ENCODE measurements at regions not wholly inside any gene's neighbourhood (a gene's known extent, or its start where the extent isn't known, plus 50 kb on each side); places are given as distances from the start of the nearest gene placed in this dataset.

DNA sequence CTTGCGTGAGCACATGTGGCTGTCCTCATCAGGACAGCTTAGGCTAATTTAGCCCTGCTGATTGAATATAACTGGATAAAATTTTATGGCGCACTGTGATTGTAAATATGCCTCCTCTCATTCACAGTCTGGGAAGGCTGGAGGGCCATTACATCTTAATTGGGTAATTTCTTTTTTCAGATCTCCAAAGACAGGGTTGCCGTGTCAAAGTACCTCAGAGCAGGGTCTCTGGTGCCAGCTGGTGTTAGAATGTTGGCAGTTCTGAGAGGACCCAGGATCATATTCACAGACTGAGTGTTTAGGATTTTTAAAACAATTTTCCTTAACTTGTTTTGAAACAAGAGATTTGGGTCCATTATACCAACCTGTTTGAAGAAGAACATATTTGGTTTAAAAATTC lies 455.7 kb upstream of the TLE4 start:
- TF ChIP-seq, protein P1, sequence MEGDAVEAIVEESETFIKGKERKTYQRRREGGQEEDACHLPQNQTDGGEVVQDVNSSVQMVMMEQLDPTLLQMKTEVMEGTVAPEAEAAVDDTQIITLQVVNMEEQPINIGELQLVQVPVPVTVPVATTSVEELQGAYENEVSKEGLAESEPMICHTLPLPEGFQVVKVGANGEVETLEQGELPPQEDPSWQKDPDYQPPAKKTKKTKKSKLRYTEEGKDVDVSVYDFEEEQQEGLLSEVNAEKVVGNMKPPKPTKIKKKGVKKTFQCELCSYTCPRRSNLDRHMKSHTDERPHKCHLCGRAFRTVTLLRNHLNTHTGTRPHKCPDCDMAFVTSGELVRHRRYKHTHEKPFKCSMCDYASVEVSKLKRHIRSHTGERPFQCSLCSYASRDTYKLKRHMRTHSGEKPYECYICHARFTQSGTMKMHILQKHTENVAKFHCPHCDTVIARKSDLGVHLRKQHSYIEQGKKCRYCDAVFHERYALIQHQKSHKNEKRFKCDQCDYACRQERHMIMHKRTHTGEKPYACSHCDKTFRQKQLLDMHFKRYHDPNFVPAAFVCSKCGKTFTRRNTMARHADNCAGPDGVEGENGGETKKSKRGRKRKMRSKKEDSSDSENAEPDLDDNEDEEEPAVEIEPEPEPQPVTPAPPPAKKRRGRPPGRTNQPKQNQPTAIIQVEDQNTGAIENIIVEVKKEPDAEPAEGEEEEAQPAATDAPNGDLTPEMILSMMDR (IDR thresholded peaks at IDR 0.05), result no peak
- TF ChIP-seq POLR2A (IDR thresholded peaks at IDR 0.05), result no peak

Measured in testis (tissue), 2 donors.